ENCODE measurements at regions not wholly inside any gene's neighbourhood (a gene's known extent, or its start where the extent isn't known, plus 50 kb on each side); places are given as distances from the start of the nearest gene placed in this dataset.

GRCh38 chr16:86387468-86388440, 122.6 kb upstream of the FOXF1 start:
- no peak for TF ChIP-seq EZH2phosphoT487 (IDR thresholded peaks at IDR 0.05; ENCODE audit: low read length)
- H3K9me3 ChIP-seq (replicated peaks; ENCODE audit: insufficient read depth, low read length): no peaks in the 10 kb centered on the region
- no peaks in the 10 kb centered on the region for H3K36me3 ChIP-seq (replicated peaks; ENCODE audit: insufficient read depth, low read length)
- no peaks in the 10 kb centered on the region for H3K79me2 ChIP-seq (ENCODE audit: low read length)
- H3F3A ChIP-seq (ENCODE audit: insufficient read depth, low read length): no peaks in the 10 kb centered on the region
- H3K9me2 ChIP-seq (replicated peaks; ENCODE audit: insufficient read depth, low read length): no peaks in the 10 kb centered on the region
- H4K20me1 ChIP-seq (ENCODE audit: insufficient read depth, low read length): no peaks in the 10 kb centered on the region
- H3K4me1 ChIP-seq (ENCODE audit: low read length): no peaks in the 10 kb centered on the region
- H2AFZ ChIP-seq (ENCODE audit: low read length): no peak overlapping the region
- no peak overlapping the region for H3K4me3 ChIP-seq (ENCODE audit: low read length)
- no peak overlapping the region for H3K27ac ChIP-seq (ENCODE audit: low read length)
- DNase-seq: no peak
- no peak overlapping the region for H3K4me2 ChIP-seq (ENCODE audit: low read depth, low read length)
- H3K27me3 ChIP-seq (replicated peaks; ENCODE audit: insufficient read depth, low read length): peaks cover 43% of the 10 kb centered on the region
- H3K9ac ChIP-seq (ENCODE audit: low read length): no peak overlapping the region

- Histone ChIP-seq H2AFZ (ENCODE audit: low read length) (no peak overlapping the region), H3K9me2 (replicated peaks; ENCODE audit: insufficient read depth, low read length) (no peaks in the 10 kb centered on the region), H3K27ac (ENCODE audit: low read length) (no peak overlapping the region), H4K20me1 (ENCODE audit: insufficient read depth, low read length) (no peaks in the 10 kb centered on the region), H3K4me1 (ENCODE audit: low read length) (no peaks in the 10 kb centered on the region), H3K4me2 (ENCODE audit: low read depth, low read length) (no peak overlapping the region), H3K9ac (ENCODE audit: low read length) (no peak overlapping the region), H3K36me3 (replicated peaks; ENCODE audit: insufficient read depth, low read length) (no peaks in the 10 kb centered on the region), H3K79me2 (ENCODE audit: low read length) (no peaks in the 10 kb centered on the region), H3K9me3 (replicated peaks; ENCODE audit: insufficient read depth, low read length) (no peaks in the 10 kb centered on the region), H3K4me3 (ENCODE audit: low read length) (no peak overlapping the region), H3F3A (ENCODE audit: insufficient read depth, low read length) (no peaks in the 10 kb centered on the region), H3K27me3 (replicated peaks; ENCODE audit: insufficient read depth, low read length) (peaks cover 39% of the 10 kb centered on the region)
- TF ChIP-seq CTCF (IDR thresholded peaks at IDR 0.05; ENCODE audit: low read length): no peak
- no peak for TF ChIP-seq EZH2 (optimal IDR thresholded peaks at IDR 0.05; ENCODE audit: low read depth, low read length)
- TF ChIP-seq EZH2phosphoT487 (IDR thresholded peaks at IDR 0.05; ENCODE audit: low read length): no peak
- no peak for DNase-seq
Observed at GRCh38 chr16:86388976-86389375, 121.4 kb upstream of the FOXF1 start.

- Histone ChIP-seq H3K9me2 (replicated peaks; ENCODE audit: insufficient read depth, low read length) (no peaks in the 10 kb centered on the region), H3K9me3 (replicated peaks; ENCODE audit: insufficient read depth, low read length) (no peaks in the 10 kb centered on the region), H3F3A (ENCODE audit: insufficient read depth, low read length) (no peaks in the 10 kb centered on the region), H3K27ac (ENCODE audit: low read length) (no peak overlapping the region), H2AFZ (ENCODE audit: low read length) (no peak overlapping the region), H3K9ac (ENCODE audit: low read length) (no peak overlapping the region), H3K27me3 (replicated peaks; ENCODE audit: insufficient read depth, low read length) (peaks cover 39% of the 10 kb centered on the region), H3K4me1 (ENCODE audit: low read length) (no peaks in the 10 kb centered on the region), H3K79me2 (ENCODE audit: low read length) (no peaks in the 10 kb centered on the region), H3K4me2 (ENCODE audit: low read depth, low read length) (no peak overlapping the region), H3K4me3 (ENCODE audit: low read length) (no peak overlapping the region), H3K36me3 (replicated peaks; ENCODE audit: insufficient read depth, low read length) (no peaks in the 10 kb centered on the region), H4K20me1 (ENCODE audit: insufficient read depth, low read length) (no peaks in the 10 kb centered on the region)
- DNase-seq: no peak
- no peak for TF ChIP-seq EZH2 (optimal IDR thresholded peaks at IDR 0.05; ENCODE audit: low read depth, low read length)
- no peak for TF ChIP-seq CTCF (IDR thresholded peaks at IDR 0.05; ENCODE audit: low read length)
- no peak for TF ChIP-seq EZH2phosphoT487 (IDR thresholded peaks at IDR 0.05; ENCODE audit: low read length)
Observed at GRCh38 chr16:86389566-86390328, 120.6 kb upstream of the FOXF1 start.
